ENCODE measurements at regions not wholly inside any gene's neighbourhood (a gene's known extent, or its start where the extent isn't known, plus 50 kb on each side); places are given as distances from the start of the nearest gene placed in this dataset.

DNA sequence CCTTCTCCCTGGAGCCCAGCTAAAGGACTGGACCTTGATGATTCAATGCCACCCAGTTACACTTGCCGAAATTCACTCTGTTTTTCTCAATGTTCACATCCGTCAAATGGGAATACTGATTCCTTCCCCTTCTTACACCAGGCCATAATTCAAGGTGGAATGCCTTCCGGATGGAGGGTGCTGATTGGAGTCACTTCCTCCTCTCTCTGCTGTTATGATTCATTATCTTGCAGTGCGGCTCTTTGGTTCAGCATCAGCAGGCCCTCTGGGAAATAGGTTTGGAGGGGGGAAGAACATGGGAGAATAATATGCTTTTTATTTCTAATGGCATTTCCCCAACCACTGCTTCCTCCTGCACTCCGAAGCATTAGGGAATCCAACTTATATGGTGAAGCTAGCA is 390.6 kb upstream of the TBX3 start:
- TF ChIP-seq, protein P1, sequence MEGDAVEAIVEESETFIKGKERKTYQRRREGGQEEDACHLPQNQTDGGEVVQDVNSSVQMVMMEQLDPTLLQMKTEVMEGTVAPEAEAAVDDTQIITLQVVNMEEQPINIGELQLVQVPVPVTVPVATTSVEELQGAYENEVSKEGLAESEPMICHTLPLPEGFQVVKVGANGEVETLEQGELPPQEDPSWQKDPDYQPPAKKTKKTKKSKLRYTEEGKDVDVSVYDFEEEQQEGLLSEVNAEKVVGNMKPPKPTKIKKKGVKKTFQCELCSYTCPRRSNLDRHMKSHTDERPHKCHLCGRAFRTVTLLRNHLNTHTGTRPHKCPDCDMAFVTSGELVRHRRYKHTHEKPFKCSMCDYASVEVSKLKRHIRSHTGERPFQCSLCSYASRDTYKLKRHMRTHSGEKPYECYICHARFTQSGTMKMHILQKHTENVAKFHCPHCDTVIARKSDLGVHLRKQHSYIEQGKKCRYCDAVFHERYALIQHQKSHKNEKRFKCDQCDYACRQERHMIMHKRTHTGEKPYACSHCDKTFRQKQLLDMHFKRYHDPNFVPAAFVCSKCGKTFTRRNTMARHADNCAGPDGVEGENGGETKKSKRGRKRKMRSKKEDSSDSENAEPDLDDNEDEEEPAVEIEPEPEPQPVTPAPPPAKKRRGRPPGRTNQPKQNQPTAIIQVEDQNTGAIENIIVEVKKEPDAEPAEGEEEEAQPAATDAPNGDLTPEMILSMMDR (IDR thresholded peaks at IDR 0.05), result no peak
- H3K27me3 Mint-ChIP-seq (ENCODE audit: insufficient read depth), result 0 out of 2 replicates have a peak, but pooled peaks cover 5% of the 10 kb centered on the region
- H3K4me1 Mint-ChIP-seq (ENCODE audit: low read depth), result peaks cover 8% of the 10 kb centered on the region
- no peak for DNase-seq
- H3K36me3 Mint-ChIP-seq (ENCODE audit: low read depth), result peaks cover 4% of the 10 kb centered on the region; the same call in 1 of the 2 replicates
- no peak overlapping the region for H3K27ac Mint-ChIP-seq
- H3K4me3 Mint-ChIP-seq, result no peak overlapping the region
- H3K9me3 Mint-ChIP-seq, result no peaks in the 10 kb centered on the region

- H3K36me3 Mint-ChIP-seq (ENCODE audit: low read depth), result peaks cover 4% of the 10 kb centered on the region; the same call in 1 of the 2 replicates
- DNase-seq, result no peak
- no peak overlapping the region for H3K27ac Mint-ChIP-seq
- 0 out of 2 replicates have a peak, but pooled peaks cover 5% of the 10 kb centered on the region for H3K27me3 Mint-ChIP-seq (ENCODE audit: insufficient read depth)
- H3K4me3 Mint-ChIP-seq, result no peak overlapping the region
- TF ChIP-seq, protein P1 (IDR thresholded peaks at IDR 0.05), result no peak
- peaks cover 8% of the 10 kb centered on the region for H3K4me1 Mint-ChIP-seq (ENCODE audit: low read depth)
- no peaks in the 10 kb centered on the region for H3K9me3 Mint-ChIP-seq
Observed at GRCh38 chr12:115072712-115073111, 388.7 kb upstream of the TBX3 start.

DNA sequence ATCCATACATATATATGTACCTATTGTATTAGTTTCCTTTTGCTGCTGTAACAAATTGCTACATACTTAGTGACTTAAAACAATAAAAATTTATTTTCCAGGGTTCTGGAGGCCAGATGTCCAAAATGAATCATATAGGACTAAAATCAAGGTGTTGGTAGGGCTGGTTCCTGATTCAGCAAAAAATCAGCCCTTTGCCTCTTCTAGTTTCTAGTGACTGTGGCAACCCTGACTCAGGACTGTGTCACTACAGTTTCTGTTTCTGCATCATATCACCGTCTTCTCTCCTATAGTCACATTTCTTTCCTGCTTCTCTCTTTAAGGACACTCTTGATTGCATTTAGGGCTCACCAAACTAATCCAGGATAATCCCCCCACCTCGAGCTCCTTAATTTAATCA is 386.3 kb upstream of the TBX3 start:
- H3K9me3 Mint-ChIP-seq, result no peaks in the 10 kb centered on the region
- DNase-seq, result peak; percentile 12
- H3K4me1 Mint-ChIP-seq (ENCODE audit: low read depth), result peaks cover 8% of the 10 kb centered on the region
- H3K36me3 Mint-ChIP-seq (ENCODE audit: low read depth), result peaks cover 4% of the 10 kb centered on the region; the same call in 1 of the 2 replicates
- TF ChIP-seq, protein P1 (IDR thresholded peaks at IDR 0.05), result no peak
- H3K4me3 Mint-ChIP-seq, result no peak overlapping the region
- no peak overlapping the region for H3K27ac Mint-ChIP-seq
- H3K27me3 Mint-ChIP-seq (ENCODE audit: insufficient read depth), result no peaks in the 10 kb centered on the region

DNA sequence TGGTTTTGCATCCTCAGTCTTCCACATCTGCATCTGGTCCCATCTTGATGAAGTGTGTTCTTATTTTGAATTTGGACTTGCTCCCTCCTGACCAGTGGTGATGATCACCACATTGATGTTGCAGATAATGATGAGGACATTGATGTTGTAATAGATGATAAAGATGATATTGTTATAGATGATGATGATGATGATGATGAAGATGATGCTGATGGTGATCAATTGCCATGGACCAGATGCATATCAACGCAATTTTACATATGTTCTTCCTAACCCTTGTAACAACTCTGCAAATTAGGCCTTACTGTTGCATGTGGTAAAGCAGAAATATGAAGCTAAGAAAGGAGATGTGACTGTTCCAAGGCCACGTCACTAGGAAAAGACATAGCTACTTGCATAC is 380.3 kb upstream of the TBX3 start:
- Mint-ChIP-seq H3K4me1 (ENCODE audit: low read depth) (no peaks in the 10 kb centered on the region), H3K4me3 (no peak overlapping the region), H3K27me3 (ENCODE audit: insufficient read depth) (no peaks in the 10 kb centered on the region; the same call in 1 of the 2 replicates), H3K27ac (no peak overlapping the region), H3K9me3 (no peaks in the 10 kb centered on the region), H3K36me3 (ENCODE audit: low read depth) (no peaks in the 10 kb centered on the region)
- TF ChIP-seq, protein P1 (IDR thresholded peaks at IDR 0.05), result no peak
- no peak for DNase-seq

DNA sequence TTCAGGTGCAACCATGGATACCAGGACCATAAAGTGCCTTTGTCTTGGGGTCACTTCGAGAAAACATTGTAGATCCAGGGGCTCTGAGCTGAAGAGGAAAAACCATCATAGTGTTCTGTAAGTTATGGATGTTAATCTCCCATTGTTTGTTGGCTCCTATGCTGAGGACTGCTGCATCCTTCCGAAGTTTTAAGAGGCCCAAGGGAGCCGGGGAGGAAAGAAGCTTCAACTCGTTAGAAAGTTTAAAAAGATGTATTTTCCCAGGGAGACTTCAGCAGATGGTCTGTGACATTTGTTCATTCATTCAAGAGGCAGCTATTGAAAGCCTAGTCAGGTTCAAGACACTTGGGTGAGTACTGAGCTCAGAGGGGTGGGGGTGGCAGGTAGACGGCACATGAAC is 378.8 kb upstream of the TBX3 start:
- H3K27me3 Mint-ChIP-seq (ENCODE audit: insufficient read depth), result no peaks in the 10 kb centered on the region; the same call in 1 of the 2 replicates
- no peak overlapping the region for H3K27ac Mint-ChIP-seq
- TF ChIP-seq, protein P1 (IDR thresholded peaks at IDR 0.05), result no peak

More for the DNA sequence above, 378.8 kb upstream of the TBX3 start:
- no peak for DNase-seq
- Mint-ChIP-seq H3K9me3 (no peaks in the 10 kb centered on the region), H3K4me3 (no peak overlapping the region), H3K4me1 (ENCODE audit: low read depth) (no peaks in the 10 kb centered on the region), H3K36me3 (ENCODE audit: low read depth) (no peaks in the 10 kb centered on the region)
